Neuronal stem cell (in vitro differentiated cells): ENCODE measurements at regions not wholly inside any gene's neighbourhood (a gene's known extent, or its start where the extent isn't known, plus 50 kb on each side); places are given as distances from the start of the nearest gene placed in this dataset.

Experiments
- DNase-seq: peaks from one replicate; pipeline ENCODE4 v3.0.0-alpha.2; 2013; ENCODE audit warnings: low spot score
- H2AFZ ChIP-seq: one replicate; pipeline ENCODE4 v1.6.1; 2013; ENCODE audit warnings: mild to moderate bottlenecking, low read length, inconsistent platforms
- H2AK5ac ChIP-seq: 2 replicates; pipeline ENCODE4 v1.6.1; 2013; ENCODE audit warnings: low read depth, mild to moderate bottlenecking, inconsistent platforms, low read length, moderate library complexity, mixed read lengths
- H2BK120ac ChIP-seq: 2 replicates; pipeline ENCODE4 v1.6.1; 2013; ENCODE audit warnings: low read depth, mild to moderate bottlenecking, inconsistent platforms, low read length, moderate library complexity, mixed read lengths
- H2BK12ac ChIP-seq: one replicate; pipeline ENCODE4 v1.6.1; 2013; ENCODE audit warnings: low read length, inconsistent platforms
- H2BK15ac ChIP-seq: 2 replicates; pipeline ENCODE4 v1.6.1; 2013; ENCODE audit warnings: mild to moderate bottlenecking, low read length, inconsistent platforms, mixed read lengths
- H2BK5ac ChIP-seq: one replicate; pipeline ENCODE4 v1.6.1; 2013; ENCODE audit warnings: inconsistent platforms, mild to moderate bottlenecking, low read length, moderate library complexity
- H3K14ac ChIP-seq: one replicate; pipeline ENCODE4 v1.6.1; 2013; ENCODE audit warnings: low read length, inconsistent platforms
- H3K18ac ChIP-seq: 2 replicates; pipeline ENCODE4 v1.6.1; 2013; ENCODE audit warnings: low read length, inconsistent platforms
- H3K23ac ChIP-seq: 2 replicates; pipeline ENCODE4 v1.6.1; 2013; ENCODE audit warnings: low read depth, mild to moderate bottlenecking, mixed read lengths, low read length, inconsistent platforms; ENCODE audit not compliant: poor library complexity
- H3K27ac ChIP-seq: replicated peaks from 3 replicates; pipeline ENCODE4 v1.5.1; 2013; ENCODE audit warnings: low read length, inconsistent platforms
- H3K27me3 ChIP-seq, 3 experiments: 2 replicates each; pipeline ENCODE4 v1.6.1; 2013; ENCODE audit warnings: low read length in 3 of 3, mild to moderate bottlenecking in 2 of 3, inconsistent platforms in 1 of 3, low read depth in 1 of 3, mixed read lengths in 1 of 3, moderate library complexity in 1 of 3; ENCODE audit not compliant: control insufficient read depth in 3 of 3, insufficient read depth in 3 of 3
- H3K36me3 ChIP-seq, 2 donors: replicated peaks in 1 of 2; 2 replicates each; pipeline ENCODE4 v1.6.1; 2013; ENCODE audit warnings: low read length in 2 of 2; ENCODE audit not compliant: control insufficient read depth in 2 of 2, insufficient read depth in 2 of 2
- H3K4ac ChIP-seq: 2 replicates; pipeline ENCODE4 v1.6.1; 2013; ENCODE audit warnings: inconsistent platforms, mild to moderate bottlenecking, low read length, moderate library complexity
- H3K4me1 ChIP-seq, 2 donors: 1 replicate in 1 of 2; 2 replicates in 1 of 2; pipeline ENCODE4 v1.6.1; 2013; ENCODE audit warnings: low read length in 2 of 2, low read depth in 1 of 2; ENCODE audit not compliant: control insufficient read depth in 2 of 2, insufficient read depth in 1 of 2
- H3K4me2 ChIP-seq: one replicate; pipeline ENCODE4 v1.6.1; 2013; ENCODE audit warnings: mild to moderate bottlenecking, low read length, inconsistent platforms; ENCODE audit not compliant: insufficient read depth, poor library complexity, severe bottlenecking
- H3K4me3 ChIP-seq, 2 donors: 2 replicates each; pipeline ENCODE4 v1.5.1; 2013; ENCODE audit warnings: low read length in 2 of 2, mild to moderate bottlenecking in 2 of 2, inconsistent platforms in 1 of 2, moderate library complexity in 1 of 2
- H3K79me1 ChIP-seq: one replicate; pipeline ENCODE4 v1.6.1; 2013; ENCODE audit warnings: low read depth, mild to moderate bottlenecking, inconsistent platforms, low read length, moderate library complexity
- H3K9ac ChIP-seq: one replicate; pipeline ENCODE4 v1.6.1; 2013; ENCODE audit warnings: mild to moderate bottlenecking, low read depth, low read length, inconsistent platforms; ENCODE audit not compliant: poor library complexity
- H3K9me3 ChIP-seq, 2 donors: replicated peaks in 1 of 2; 2 replicates each; pipeline versions ENCODE3 to v1.6.1; 2013; ENCODE audit warnings: low read length in 2 of 2, mild to moderate bottlenecking in 2 of 2, inconsistent platforms in 1 of 2, low read depth in 1 of 2, mixed read lengths in 1 of 2, moderate library complexity in 1 of 2; ENCODE audit not compliant: control insufficient read depth in 2 of 2, insufficient read depth in 1 of 2
- H4K8ac ChIP-seq: one replicate; pipeline ENCODE4 v1.6.1; 2013; ENCODE audit warnings: low read depth, mild to moderate bottlenecking, inconsistent platforms, low read length, moderate library complexity
- H4K91ac ChIP-seq: one replicate; pipeline ENCODE4 v1.6.1; 2013; ENCODE audit warnings: low read length, low read depth, mild to moderate bottlenecking, inconsistent platforms; ENCODE audit not compliant: poor library complexity
- WGBS, 2 donors: extraction: QIAGEN DNeasy Blood & Tissue Kit; methylation state at CpG; one replicate each; pipeline ENCODE4 v1.1.7; 2013; ENCODE audit warnings: missing lambda C conversion rate in 2 of 2, mixed read lengths in 1 of 2; ENCODE audit not compliant: insufficient read length in 2 of 2, insufficient replicate concordance in 1 of 2; ENCODE audit errors: extremely low coverage in 2 of 2; 5-methylcytosine and 5-hydroxymethylcytosine counted together

DNA sequence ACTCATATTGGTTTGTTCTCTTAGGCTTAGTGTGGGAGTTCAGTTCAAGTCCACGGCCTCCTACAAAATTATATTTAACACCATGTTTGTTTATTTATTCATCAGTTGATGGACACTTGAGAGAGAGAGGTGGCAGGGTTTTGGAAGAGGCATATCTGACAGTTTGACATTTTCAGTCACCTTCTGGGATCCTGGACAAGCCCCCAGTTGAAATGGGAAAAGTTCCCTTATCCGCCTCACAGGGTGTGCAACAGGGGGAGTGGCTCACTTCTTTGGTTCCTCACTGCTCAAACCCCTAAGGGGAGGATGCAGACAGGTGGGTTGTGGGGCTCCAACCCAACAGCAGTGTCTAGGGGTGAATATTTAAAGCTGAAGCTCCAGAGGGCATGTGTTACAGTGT, 52.3 kb upstream of the TNFSF18 start:
- H2BK5ac ChIP-seq: no peak overlapping the region
- no peak overlapping the region for H3K14ac ChIP-seq
- no peak overlapping the region for H3K4me2 ChIP-seq
- no peak overlapping the region for H4K8ac ChIP-seq
- no peak overlapping the region for H3K4me3 ChIP-seq
- no peaks in the 10 kb centered on the region for H3K27me3 ChIP-seq
- H2BK12ac ChIP-seq: no peak overlapping the region
- H3K4me1 ChIP-seq: no peaks in the 10 kb centered on the region
- H3K4ac ChIP-seq: no peak overlapping the region
- no peak overlapping the region for H3K18ac ChIP-seq
- H3K36me3 ChIP-seq: no peaks in the 10 kb centered on the region
- no peak overlapping the region for H3K27ac ChIP-seq
- no peak overlapping the region for H2BK120ac ChIP-seq
- H3K9ac ChIP-seq: no peak overlapping the region
- no peak overlapping the region for H3K23ac ChIP-seq
- H3K79me1 ChIP-seq: peaks cover 2% of the 10 kb centered on the region
- no peak overlapping the region for H4K91ac ChIP-seq
- H2AK5ac ChIP-seq: no peak overlapping the region
- peaks cover 0 to 4% of the 10 kb centered on the region in 2 donors for H3K9me3 ChIP-seq
- no peak for DNase-seq
- no peak overlapping the region for H2AFZ ChIP-seq
- no peak overlapping the region for H2BK15ac ChIP-seq
- no CpG with 5 or more reads among the region's 2 CpGs for WGBS, 2 donors

DNA sequence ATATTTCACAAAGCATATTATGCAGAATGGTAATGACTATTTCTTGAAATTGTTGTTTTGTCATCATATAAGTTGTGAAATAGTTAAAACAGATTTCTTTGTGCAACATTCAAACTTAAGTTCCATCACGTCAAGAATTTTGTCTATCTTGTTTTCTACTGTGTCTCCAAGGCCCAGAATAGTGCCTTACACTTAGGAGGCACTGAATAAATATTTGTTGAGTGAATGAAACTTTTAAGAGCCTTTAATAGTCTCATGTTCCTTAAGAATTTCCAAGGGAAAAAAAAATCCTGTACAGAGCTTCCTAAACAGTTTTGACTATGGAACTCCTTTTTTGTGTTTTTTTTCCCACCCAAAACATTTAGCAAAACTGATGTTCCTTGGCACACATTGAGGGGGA, 50.8 kb upstream of the TNFSF18 start:
- no peak overlapping the region for H3K23ac ChIP-seq
- no peak overlapping the region for H3K4ac ChIP-seq
- no peak overlapping the region for H3K27ac ChIP-seq
- H2BK120ac ChIP-seq: no peak overlapping the region
- H2BK5ac ChIP-seq: no peak overlapping the region
- H3K9me3 ChIP-seq: peaks cover 0 to 4% of the 10 kb centered on the region in 2 donors
- no CpG with 5 or more reads among the region's 1 CpG for WGBS, 2 donors
- no peaks in the 10 kb centered on the region for H3K36me3 ChIP-seq
- H3K18ac ChIP-seq: no peak overlapping the region
- no peaks in the 10 kb centered on the region for H3K27me3 ChIP-seq
- no peak overlapping the region for H3K4me2 ChIP-seq
- no peak overlapping the region for H4K91ac ChIP-seq
- H2AK5ac ChIP-seq: no peak overlapping the region
- no peak overlapping the region for H2BK12ac ChIP-seq
- H3K79me1 ChIP-seq: peaks cover 2% of the 10 kb centered on the region
- DNase-seq: no peak
- no peak overlapping the region for H3K9ac ChIP-seq
- no peak overlapping the region for H4K8ac ChIP-seq
- H2AFZ ChIP-seq: no peak overlapping the region
- no peak overlapping the region for H2BK15ac ChIP-seq
- no peak overlapping the region for H3K14ac ChIP-seq
- H3K4me3 ChIP-seq: no peak overlapping the region
- H3K4me1 ChIP-seq: no peaks in the 10 kb centered on the region

- Histone ChIP-seq H3K27ac (no peak overlapping the region), H4K91ac (no peak overlapping the region), H4K8ac (no peak overlapping the region), H2BK120ac (no peak overlapping the region), H2BK5ac (no peak overlapping the region), H3K9ac (no peak overlapping the region), H3K27me3 (no peaks in the 10 kb centered on the region), H2BK12ac (no peak overlapping the region), H3K79me1 (peaks cover 2% of the 10 kb centered on the region), H2AFZ (no peak overlapping the region), H3K9me3 (peaks cover 0 to 4% of the 10 kb centered on the region in 2 donors), H2AK5ac (no peak overlapping the region), H3K14ac (no peak overlapping the region), H2BK15ac (no peak overlapping the region), H3K36me3 (no peaks in the 10 kb centered on the region), H3K23ac (no peak overlapping the region), H3K4ac (no peak overlapping the region), H3K18ac (no peak overlapping the region), H3K4me2 (no peak overlapping the region), H3K4me1 (no peaks in the 10 kb centered on the region), H3K4me3 (no peak overlapping the region)
- no peak for DNase-seq
- no CpG with 5 or more reads among the region's 1 CpG for WGBS, 2 donors
These were observed 49.9 kb upstream of the TNFSF18 start for GRCh38 chr1:173100476-173101107.
